Naive thymus-derived CD4-positive, alpha-beta T cell (primary cell): ENCODE measurements at regions not wholly inside any gene's neighbourhood (a gene's known extent, or its start where the extent isn't known, plus 50 kb on each side); places are given as distances from the start of the nearest gene placed in this dataset.

ENCODE experiments used
- ATAC-seq: fragments of 150-1000 bp; cut with Tn5 transposase; 2 replicates; pipeline ENCODE4 v1.10.0; 2021; ENCODE audit warnings: mild to moderate bottlenecking, moderate library complexity
- CTCF ChIA-PET: fragments of 350-600 bp; sonication (Branson Sonifier 250); formaldehyde crosslinking; loops from one replicate; lab custom pipeline; 2021; ENCODE audit warnings: antibody characterized with exemption; lab: Charles Lee
- POLR2A ChIA-PET: fragments of 350-600 bp; sonication (Branson Sonifier 250); formaldehyde crosslinking; loops from one replicate; lab custom pipeline; 2021; ENCODE audit warnings: antibody characterized with exemption, inconsistent platforms; lab: Charles Lee
- DNase-seq, 9 donors: peaks; one replicate each; pipeline versions ENCODE4 v3.0.0 to v3.0.0-alpha.2; 2020 to 2022; ENCODE audit warnings: mixed read lengths in 1 of 9
- H3K27ac ChIP-seq: one replicate; pipeline ENCODE4 v1.7.0; 2013; ENCODE audit warnings: mild to moderate bottlenecking, low read depth, low read length, moderate library complexity
- H3K27me3 ChIP-seq, 2 donors: one replicate each; pipeline ENCODE4 v1.7.0; 2013; ENCODE audit warnings: low read length in 2 of 2, mild to moderate bottlenecking in 2 of 2, moderate library complexity in 2 of 2; ENCODE audit not compliant: control insufficient read depth in 2 of 2, insufficient read depth in 2 of 2
- H3K36me3 ChIP-seq, 3 experiments: 1 replicate in 2 of 3; 2 replicates in 1 of 3; pipeline ENCODE4 v1.7.0; 2013; ENCODE audit warnings: low read length in 3 of 3, mild to moderate bottlenecking in 3 of 3, moderate library complexity in 1 of 3; ENCODE audit not compliant: insufficient read depth in 3 of 3, control insufficient read depth in 2 of 3
- H3K4me1 ChIP-seq, 2 donors: one replicate each; pipeline ENCODE4 v1.7.0; 2013; ENCODE audit warnings: low read length in 2 of 2, mild to moderate bottlenecking in 2 of 2, moderate library complexity in 1 of 2; ENCODE audit not compliant: control insufficient read depth in 2 of 2, insufficient read depth in 2 of 2
- H3K4me3 ChIP-seq: 2 replicates; pipeline ENCODE4 v1.7.0; 2013; ENCODE audit warnings: mild to moderate bottlenecking, low read length
- H3K9me3 ChIP-seq, 3 experiments: 1 replicate in 2 of 3; 2 replicates in 1 of 3; pipeline ENCODE4 v1.7.0; 2013; ENCODE audit warnings: low read length in 3 of 3; ENCODE audit not compliant: control insufficient read depth in 2 of 3
- H3K27ac Mint-ChIP-seq, 9 donors: one replicate each; pipeline ENCODE4 v1.8.0; 2020 to 2022; ENCODE audit warnings: mixed read lengths in 9 of 9, mild to moderate bottlenecking in 8 of 9, moderate library complexity in 5 of 9, inconsistent platforms in 2 of 9
- H3K27me3 Mint-ChIP-seq, 5 donors: one replicate each; pipeline ENCODE4 v1.8.0; 2021 to 2022; ENCODE audit warnings: mixed read lengths in 5 of 5, mild to moderate bottlenecking in 1 of 5
- H3K36me3 Mint-ChIP-seq, 5 donors: one replicate each; pipeline ENCODE4 v1.8.0; 2020 to 2022; ENCODE audit warnings: mixed read lengths in 5 of 5, mild to moderate bottlenecking in 3 of 5, inconsistent platforms in 1 of 5
- H3K4me1 Mint-ChIP-seq, 7 donors: one replicate each; pipeline ENCODE4 v1.8.0; 2020 to 2022; ENCODE audit warnings: mixed read lengths in 7 of 7, mild to moderate bottlenecking in 3 of 7, inconsistent platforms in 1 of 7
- H3K4me3 Mint-ChIP-seq, 10 donors: one replicate each; pipeline ENCODE4 v1.8.0; 2020 to 2022; ENCODE audit warnings: mild to moderate bottlenecking in 10 of 10, mixed read lengths in 10 of 10, moderate library complexity in 6 of 10, inconsistent platforms in 2 of 10
- H3K9me3 Mint-ChIP-seq, 11 donors: one replicate each; pipeline ENCODE4 v1.8.0; 2020 to 2022; ENCODE audit warnings: mixed read lengths in 11 of 11, mild to moderate bottlenecking in 4 of 11, inconsistent platforms in 1 of 11, moderate library complexity in 1 of 11
- intact Hi-C, 2 donors: fragments of 100-400 bp; cut with micrococcal nuclease; formaldehyde crosslinking; loops; one replicate each; pipeline ENCODE4 v1.15.1; 2023

GRCh38 chr2:187715590-187715989 lies 161.4 kb upstream of the TFPI start:
- H3K36me3 ChIP-seq, result no peaks in the 10 kb centered on the region
- ATAC-seq (no peak), DNase-seq (no peak)
- H3K27me3 ChIP-seq, result no peaks in the 10 kb centered on the region
- Mint-ChIP-seq H3K27ac (no peak overlapping the region), H3K27me3 (peaks cover 0 to 2% (median 0%) of the 10 kb centered on the region in 5 donors), H3K36me3 (no peaks in the 10 kb centered on the region), H3K4me1 (no peaks in the 10 kb centered on the region), H3K4me3 (no peak overlapping the region), H3K9me3 (peaks cover 0 to 7% (median 0%) of the 10 kb centered on the region in 11 donors)
- H3K4me1 ChIP-seq, result no peaks in the 10 kb centered on the region
- POLR2A ChIA-PET, result no interaction called here
- CTCF ChIA-PET, result no interaction called here
- no peaks in the 10 kb centered on the region for H3K9me3 ChIP-seq
- no peak overlapping the region for H3K4me3 ChIP-seq
- H3K27ac ChIP-seq, result no peak overlapping the region
- intact Hi-C loops, result no loop called here

GRCh38 chr2:187716301-187716700 lies 162.1 kb upstream of the TFPI start:
- Mint-ChIP-seq H3K27ac (no peak overlapping the region), H3K27me3 (peaks cover 0 to 2% (median 0%) of the 10 kb centered on the region in 5 donors), H3K4me1 (no peaks in the 10 kb centered on the region), H3K4me3 (no peak overlapping the region), H3K36me3 (no peaks in the 10 kb centered on the region), H3K9me3 (peaks cover 0 to 10% (median 0%) of the 10 kb centered on the region in 11 donors)
- ChIA-PET CTCF (no interaction called here), POLR2A (no interaction called here)
- Histone ChIP-seq H3K4me1 (no peaks in the 10 kb centered on the region), H3K9me3 (no peaks in the 10 kb centered on the region), H3K4me3 (no peak overlapping the region), H3K27ac (no peak overlapping the region), H3K27me3 (no peaks in the 10 kb centered on the region), H3K36me3 (no peaks in the 10 kb centered on the region)
- DNase-seq (no peak), ATAC-seq (no peak)
- intact Hi-C loops, result no loop called here

GRCh38 chr2:187718092-187718491 lies 163.9 kb upstream of the TFPI start:
- POLR2A ChIA-PET, result no interaction called here
- no peaks in the 10 kb centered on the region for H3K9me3 ChIP-seq
- DNase-seq (no peak), ATAC-seq (no peak)
- H3K4me1 ChIP-seq, result no peaks in the 10 kb centered on the region
- no peaks in the 10 kb centered on the region for H3K36me3 Mint-ChIP-seq
- H3K27me3 Mint-ChIP-seq, result no peaks in the 10 kb centered on the region
- H3K4me1 Mint-ChIP-seq, result no peaks in the 10 kb centered on the region
- H3K9me3 Mint-ChIP-seq, result peaks cover 0 to 25% (median 2%) of the 10 kb centered on the region in 11 donors
- intact Hi-C loops, result no loop called here
- no peak overlapping the region for H3K27ac ChIP-seq
- no peaks in the 10 kb centered on the region for H3K27me3 ChIP-seq
- H3K36me3 ChIP-seq, result no peaks in the 10 kb centered on the region
- H3K4me3 Mint-ChIP-seq, result no peak overlapping the region
- no peak overlapping the region for H3K27ac Mint-ChIP-seq
- no peak overlapping the region for H3K4me3 ChIP-seq
- CTCF ChIA-PET, result no interaction called here

- Histone ChIP-seq H3K4me3 (no peak overlapping the region), H3K9me3 (no peaks in the 10 kb centered on the region), H3K27me3 (no peaks in the 10 kb centered on the region), H3K4me1 (no peaks in the 10 kb centered on the region), H3K27ac (no peak overlapping the region), H3K36me3 (no peaks in the 10 kb centered on the region)
- Mint-ChIP-seq H3K4me3 (no peak overlapping the region), H3K36me3 (no peaks in the 10 kb centered on the region), H3K9me3 (peaks cover 0 to 20% (median 2%) of the 10 kb centered on the region in 11 donors), H3K27me3 (no peaks in the 10 kb centered on the region), H3K27ac (no peak overlapping the region), H3K4me1 (no peaks in the 10 kb centered on the region)
- intact Hi-C loops, result no loop called here
- ChIA-PET POLR2A (no interaction called here), CTCF (no interaction called here)
- DNase-seq (no peak), ATAC-seq (no peak)
Observed at GRCh38 chr2:187719510-187719909, 165.3 kb upstream of the TFPI start.

- Mint-ChIP-seq H3K4me1 (no peaks in the 10 kb centered on the region), H3K9me3 (peaks cover 0 to 6% (median 0%) of the 10 kb centered on the region in 11 donors), H3K36me3 (no peaks in the 10 kb centered on the region), H3K27me3 (no peaks in the 10 kb centered on the region), H3K27ac (no peak overlapping the region), H3K4me3 (no peak overlapping the region)
- POLR2A ChIA-PET, result no interaction called here
- no peaks in the 10 kb centered on the region for H3K9me3 ChIP-seq
- H3K36me3 ChIP-seq, result no peaks in the 10 kb centered on the region
- CTCF ChIA-PET, result no interaction called here
- intact Hi-C loops, result no loop called here
- no peak overlapping the region for H3K4me3 ChIP-seq
- H3K27ac ChIP-seq, result no peak overlapping the region
- ATAC-seq (peak; percentile 14), DNase-seq (no peak)
- no peaks in the 10 kb centered on the region for H3K4me1 ChIP-seq
- H3K27me3 ChIP-seq, result no peaks in the 10 kb centered on the region
Observed at GRCh38 chr2:187748958-187749357, 194.7 kb upstream of the TFPI start.

- H3K36me3 ChIP-seq, result no peaks in the 10 kb centered on the region
- H3K27ac ChIP-seq, result no peak overlapping the region
- no peak overlapping the region for H3K4me3 ChIP-seq
- H3K9me3 ChIP-seq, result no peaks in the 10 kb centered on the region
- ChIA-PET CTCF (no interaction called here), POLR2A (no interaction called here)
- Mint-ChIP-seq H3K9me3 (peaks cover 0 to 6% (median 0%) of the 10 kb centered on the region in 11 donors), H3K27me3 (no peaks in the 10 kb centered on the region), H3K36me3 (no peaks in the 10 kb centered on the region), H3K27ac (no peak overlapping the region), H3K4me3 (no peak overlapping the region), H3K4me1 (no peaks in the 10 kb centered on the region)
- no peaks in the 10 kb centered on the region for H3K4me1 ChIP-seq
- no peaks in the 10 kb centered on the region for H3K27me3 ChIP-seq
- DNase-seq, result no peak
- intact Hi-C loops, result no loop called here
- no peak for ATAC-seq
Observed at GRCh38 chr2:187749804-187750431, 195.7 kb upstream of the TFPI start.

- ChIA-PET CTCF (no interaction called here), POLR2A (no interaction called here)
- no peak for ATAC-seq
- peaks cover 0 to 5% (median 0%) of the 10 kb centered on the region in 11 donors for H3K9me3 Mint-ChIP-seq
- intact Hi-C loops, result no loop called here
- H3K4me3 Mint-ChIP-seq, result no peak overlapping the region
- no peak overlapping the region for H3K27ac Mint-ChIP-seq
- no peaks in the 10 kb centered on the region for H3K27me3 ChIP-seq
- H3K9me3 ChIP-seq, result no peaks in the 10 kb centered on the region
- H3K27ac ChIP-seq, result no peak overlapping the region
- H3K36me3 ChIP-seq, result no peaks in the 10 kb centered on the region
- H3K4me1 ChIP-seq, result no peaks in the 10 kb centered on the region
- no peaks in the 10 kb centered on the region for H3K4me1 Mint-ChIP-seq
- no peak for DNase-seq
- H3K27me3 Mint-ChIP-seq, result no peaks in the 10 kb centered on the region
- H3K36me3 Mint-ChIP-seq, result no peaks in the 10 kb centered on the region
- no peak overlapping the region for H3K4me3 ChIP-seq
Observed at GRCh38 chr2:187768995-187769394, 214.8 kb upstream of the TFPI start.
